ENCODE measurements at regions not wholly inside any gene's neighbourhood (a gene's known extent, or its start where the extent isn't known, plus 50 kb on each side); places are given as distances from the start of the nearest gene placed in this dataset.

GRCh38 chr1:163512349-163512989 lies 190.7 kb downstream of the NUF2 start (continued):
- no peak for TF ChIP-seq HSF1 (IDR thresholded peaks at IDR 0.05; ENCODE audit: low read depth, low read length)
- no peak for TF ChIP-seq MLLT1 (IDR thresholded peaks at IDR 0.05)

- Histone ChIP-seq H2AFZ (ENCODE audit: control insufficient read depth, low read depth, low read length) (no peak overlapping the region), H3K9me3 (replicated peaks; ENCODE audit: control insufficient read depth, insufficient read depth, low read length) (no peaks in the 10 kb centered on the region), H3K4me3 (no peak overlapping the region), H3K79me2 (ENCODE audit: control insufficient read depth, insufficient read depth, low read length) (no peaks in the 10 kb centered on the region), H3K27ac (ENCODE audit: control insufficient read depth, insufficient read depth) (no peak overlapping the region), H3K4me1 (ENCODE audit: control insufficient read depth, insufficient read depth, low read length) (no peaks in the 10 kb centered on the region), H4K20me1 (ENCODE audit: control insufficient read depth, insufficient read depth) (no peaks in the 10 kb centered on the region), H3K4me2 (ENCODE audit: control insufficient read depth, insufficient read depth) (no peak overlapping the region), H3K9ac (ENCODE audit: control insufficient read depth, insufficient read depth, low read length) (no peak overlapping the region), H3K27me3 (replicated peaks in 1 of 2; ENCODE audit: control insufficient read depth in 2 of 2, insufficient read depth in 2 of 2, low read length in 1 of 2) (no peaks in the 10 kb centered on the region), H3K36me3 (ENCODE audit: control insufficient read depth in 2 of 2, insufficient read depth in 2 of 2, low read length in 1 of 2) (no peaks in the 10 kb centered on the region)
- intact Hi-C loops (cut with micrococcal nuclease; ENCODE audit: unreplicated experiment): no loop called here
- ChIA-PET RAD21 (ENCODE audit: unreplicated experiment) (no interaction called here), POLR2A (no interaction called here), SMC1A (ENCODE audit: uncharacterized antibody, unreplicated experiment) (no interaction called here), CTCF (interaction anchor here (0.6 kb wide), 1 partner anchor 563 kb away, joined by 3 read pairs; no protein-coding TSS in a partner anchor)
- no peak for FAIRE-seq
- no peak for DNase-seq (ENCODE audit: low read depth, low spot score)
- BruUV-seq (replicated peaks): no TSS peak
- ATAC-seq: no peak
- WGBS (ENCODE audit: insufficient coverage, insufficient replicate concordance, low lambda C conversion rate, missing lambda C conversion rate): 42% methylated on average over 7 of the region's 7 CpGs
- in situ Hi-C loops (cut with MboI): loop anchor here (10.0 kb wide), 1 partner anchor 1261 kb away; no protein-coding TSS in a partner anchor
- no peak for TF ChIP-seq MEF2B (IDR thresholded peaks at IDR 0.05; ENCODE audit: partially characterized antibody, poor library complexity, severe bottlenecking)
- TF ChIP-seq SUPT20H (IDR thresholded peaks at IDR 0.05; ENCODE audit: borderline replicate concordance, control insufficient read depth, low read depth, low read length): no peak
- no peak for TF ChIP-seq HCFC1 (IDR thresholded peaks at IDR 0.05; ENCODE audit: low read length)
- no peak for TF ChIP-seq KDM1A (IDR thresholded peaks at IDR 0.05; ENCODE audit: borderline replicate concordance)
- TF ChIP-seq SMC3 (IDR thresholded peaks at IDR 0.05; ENCODE audit: borderline replicate concordance, low read length): no peak
- no peak for TF ChIP-seq ZNF24 (IDR thresholded peaks at IDR 0.05)
- no peak for TF ChIP-seq FOXM1 (IDR thresholded peaks at IDR 0.05; ENCODE audit: low read depth, low read length)
- no peak for TF ChIP-seq IKZF2 (IDR thresholded peaks at IDR 0.05)
- no peak for TF ChIP-seq FOXK2 (IDR thresholded peaks at IDR 0.05)
- TF ChIP-seq MTA3 (IDR thresholded peaks at IDR 0.05; ENCODE audit: borderline replicate concordance, low read length): no peak
- TF ChIP-seq MXI1 (IDR thresholded peaks at IDR 0.05; ENCODE audit: low read depth, low read length): no peak
- no peak for TF ChIP-seq ZBTB40 (IDR thresholded peaks at IDR 0.05; ENCODE audit: borderline replicate concordance)
- no peak for TF ChIP-seq POLR2AphosphoS5 (IDR thresholded peaks at IDR 0.05; ENCODE audit: low read length)
- no peak for TF ChIP-seq RUNX3 (IDR thresholded peaks at IDR 0.05; ENCODE audit: low read length)
Observed at GRCh38 chr1:163523375-163524029, 201.7 kb downstream of the NUF2 start.
